ENCODE measurements at regions not wholly inside any gene's neighbourhood (a gene's known extent, or its start where the extent isn't known, plus 50 kb on each side); places are given as distances from the start of the nearest gene placed in this dataset.

GRCh38 chr10:35794703-35795102, 152.6 kb upstream of the FZD8 start:
- no peaks in the 10 kb centered on the region for H3K36me3 ChIP-seq
- no peak for DNase-seq (ENCODE audit: low spot score in 2 of 2)
- no peak overlapping the region for H3K4me3 ChIP-seq
- no peaks in the 10 kb centered on the region for H3K9me3 ChIP-seq
- H3K27ac ChIP-seq = no peak overlapping the region
- no peaks in the 10 kb centered on the region for H3K27me3 ChIP-seq
- TF ChIP-seq POLR2A (IDR thresholded peaks at IDR 0.05) (no peak), EP300 (IDR thresholded peaks at IDR 0.05) (no peak)
- TF ChIP-seq, protein P1, sequence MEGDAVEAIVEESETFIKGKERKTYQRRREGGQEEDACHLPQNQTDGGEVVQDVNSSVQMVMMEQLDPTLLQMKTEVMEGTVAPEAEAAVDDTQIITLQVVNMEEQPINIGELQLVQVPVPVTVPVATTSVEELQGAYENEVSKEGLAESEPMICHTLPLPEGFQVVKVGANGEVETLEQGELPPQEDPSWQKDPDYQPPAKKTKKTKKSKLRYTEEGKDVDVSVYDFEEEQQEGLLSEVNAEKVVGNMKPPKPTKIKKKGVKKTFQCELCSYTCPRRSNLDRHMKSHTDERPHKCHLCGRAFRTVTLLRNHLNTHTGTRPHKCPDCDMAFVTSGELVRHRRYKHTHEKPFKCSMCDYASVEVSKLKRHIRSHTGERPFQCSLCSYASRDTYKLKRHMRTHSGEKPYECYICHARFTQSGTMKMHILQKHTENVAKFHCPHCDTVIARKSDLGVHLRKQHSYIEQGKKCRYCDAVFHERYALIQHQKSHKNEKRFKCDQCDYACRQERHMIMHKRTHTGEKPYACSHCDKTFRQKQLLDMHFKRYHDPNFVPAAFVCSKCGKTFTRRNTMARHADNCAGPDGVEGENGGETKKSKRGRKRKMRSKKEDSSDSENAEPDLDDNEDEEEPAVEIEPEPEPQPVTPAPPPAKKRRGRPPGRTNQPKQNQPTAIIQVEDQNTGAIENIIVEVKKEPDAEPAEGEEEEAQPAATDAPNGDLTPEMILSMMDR (IDR thresholded peaks at IDR 0.05) = no peak
- WGBS, 2 donors = 74 to 90% methylated on average over 9 to 12 of the region's 12 CpGs
- H3K4me1 ChIP-seq = no peaks in the 10 kb centered on the region

GRCh38 chr10:35792291-35792690, 150.2 kb upstream of the FZD8 start:
- no peak overlapping the region for H3K27ac ChIP-seq
- no peak for DNase-seq (ENCODE audit: low spot score in 2 of 2)
- no peaks in the 10 kb centered on the region for H3K36me3 ChIP-seq
- peaks cover 0 to 2% (median 0%) of the 10 kb centered on the region in 4 donors for H3K9me3 ChIP-seq
- WGBS, 2 donors = 67 to 81% methylated on average over 7 of the region's 7 CpGs
- TF ChIP-seq EP300 (IDR thresholded peaks at IDR 0.05) = no peak
- no peak for TF ChIP-seq POLR2A (IDR thresholded peaks at IDR 0.05)
- TF ChIP-seq, protein P1 (IDR thresholded peaks at IDR 0.05) = no peak
- H3K4me3 ChIP-seq = no peak overlapping the region
- no peaks in the 10 kb centered on the region for H3K27me3 ChIP-seq
- no peaks in the 10 kb centered on the region for H3K4me1 ChIP-seq

- no peak overlapping the region for H3K27ac ChIP-seq
- no peaks in the 10 kb centered on the region for H3K4me1 ChIP-seq
- H3K36me3 ChIP-seq = no peaks in the 10 kb centered on the region
- TF ChIP-seq, protein P1 (IDR thresholded peaks at IDR 0.05) = no peak
- TF ChIP-seq EP300 (IDR thresholded peaks at IDR 0.05) = no peak
- no peak for TF ChIP-seq POLR2A (IDR thresholded peaks at IDR 0.05)
- H3K9me3 ChIP-seq = peaks cover 0 to 18% (median 0%) of the 10 kb centered on the region in 4 donors
- DNase-seq (ENCODE audit: low spot score in 2 of 2) = no peak
- H3K27me3 ChIP-seq = no peaks in the 10 kb centered on the region
- H3K4me3 ChIP-seq = no peak overlapping the region
- WGBS, 2 donors = 75 to 87% methylated on average over 7 of the region's 7 CpGs
Observed at GRCh38 chr10:35789996-35790395, 147.9 kb upstream of the FZD8 start.

GRCh38 chr10:35784751-35785150, 142.7 kb upstream of the FZD8 start:
- no peak overlapping the region for H3K27ac ChIP-seq

DNA sequence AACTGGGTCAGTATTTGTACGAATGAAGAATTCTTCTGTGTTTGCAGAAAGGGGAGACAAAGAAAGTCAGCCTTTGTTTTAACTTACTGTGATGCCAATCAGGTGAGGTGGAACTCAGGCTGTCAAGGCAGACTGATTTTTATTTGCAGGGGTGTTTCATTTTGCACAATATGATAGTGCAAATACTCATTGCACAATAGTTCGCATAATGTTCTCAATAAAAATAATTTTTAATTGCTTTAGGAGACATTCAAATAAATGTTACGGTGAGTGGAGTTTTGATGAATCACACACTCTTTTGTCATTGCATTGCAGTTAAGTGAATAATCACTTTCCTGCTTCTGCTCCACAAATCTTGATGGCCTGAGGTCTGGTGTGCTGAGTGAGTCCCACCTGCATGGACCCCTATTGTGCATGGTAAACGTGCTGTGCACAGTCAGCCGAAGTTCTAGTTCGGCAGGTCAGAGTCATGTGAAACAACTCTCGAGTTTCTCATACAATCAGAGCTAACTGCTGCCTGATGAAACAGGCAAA, 141.3 kb upstream of the FZD8 start:
- DNase-seq (ENCODE audit: low spot score in 2 of 2) = no peak
- Histone ChIP-seq H3K27me3 (no peaks in the 10 kb centered on the region), H3K27ac (no peak overlapping the region), H3K4me1 (peaks cover 0 to 15% (median 0%) of the 10 kb centered on the region in 4 donors), H3K36me3 (no peaks in the 10 kb centered on the region), H3K9me3 (peaks cover 0 to 18% (median 0%) of the 10 kb centered on the region in 4 donors), H3K4me3 (no peak overlapping the region)
- 35 to 41% methylated on average over 7 of the region's 7 CpGs for WGBS, 2 donors
- TF ChIP-seq EP300 (IDR thresholded peaks at IDR 0.05) (no peak), POLR2A (IDR thresholded peaks at IDR 0.05) (no peak)
- TF ChIP-seq, protein P1 (IDR thresholded peaks at IDR 0.05) = no peak

More at GRCh38 chr10:35784751-35785150, 142.7 kb upstream of the FZD8 start:
- TF ChIP-seq, protein P1 (IDR thresholded peaks at IDR 0.05) = no peak
- TF ChIP-seq EP300 (IDR thresholded peaks at IDR 0.05) (no peak), POLR2A (IDR thresholded peaks at IDR 0.05) (no peak)
- Histone ChIP-seq H3K27me3 (no peaks in the 10 kb centered on the region), H3K36me3 (no peaks in the 10 kb centered on the region), H3K4me3 (no peak overlapping the region), H3K9me3 (peaks cover 0 to 18% (median 0%) of the 10 kb centered on the region in 4 donors), H3K4me1 (peaks cover 0 to 15% (median 0%) of the 10 kb centered on the region in 4 donors)
- WGBS, 2 donors = 41 to 49% methylated on average over 5 of the region's 5 CpGs
- DNase-seq (ENCODE audit: low spot score in 2 of 2) = no peak
